Adrenal gland (tissue), 9 donors: ENCODE measurements at regions not wholly inside any gene's neighbourhood (a gene's known extent, or its start where the extent isn't known, plus 50 kb on each side); places are given as distances from the start of the nearest gene placed in this dataset.

Experiments used
- DNase-seq, 7 donors: peaks; one replicate each; pipeline ENCODE4 v3.0.0-alpha.2; 2019 to 2020
- H3K27ac ChIP-seq, 5 donors: fragments of 200-600 bp; sonication (generic) in 4 of 5; 1 replicate in 3 of 5; 2 replicates in 2 of 5; pipeline versions ENCODE4 v1.5.1 to v1.8.0; 2016 to 2020; ENCODE audit warnings: mild to moderate bottlenecking in 1 of 5
- H3K27me3 ChIP-seq: fragments of 200-600 bp; 2 replicates; pipeline ENCODE4 v1.8.0; 2021
- H3K36me3 ChIP-seq, 2 donors: fragments of 200-600 bp; replicated peaks in 1 of 2; 1 replicate in 1 of 2; 2 replicates in 1 of 2; pipeline versions ENCODE4 v1.5.1 to v1.8.0; 2018 to 2022
- H3K4me1 ChIP-seq, 2 donors: fragments of 200-600 bp; replicated peaks in 1 of 2; 1 replicate in 1 of 2; 2 replicates in 1 of 2; pipeline versions ENCODE4 v1.5.1 to v1.8.0; 2018 to 2021
- H3K4me3 ChIP-seq, 4 donors: fragments of 200-600 bp; sonication (generic) in 3 of 4; one replicate each; pipeline ENCODE4 v1.5.1; 2016 to 2018
- H3K9me3 ChIP-seq, 3 donors: fragments of 200-600 bp; sonication (generic) in 1 of 3; replicated peaks in 1 of 3; 1 replicate in 2 of 3; 2 replicates in 1 of 3; pipeline versions ENCODE4 v1.5.1 to v1.8.0; 2016 to 2021
- POLR2A ChIP-seq, 2 donors: fragments of 450-650 bp; IDR thresholded peaks; one replicate each; pipeline ENCODE4 v1.6.1; 2017; ENCODE audit warnings: antibody characterized with exemption in 2 of 2, mild to moderate bottlenecking in 2 of 2, moderate library complexity in 1 of 2
- WGBS, 4 donors: extraction: QIAGEN DNeasy Blood & Tissue Kit in 2 of 4; methylation state at CpG; one replicate each; pipeline versions ENCODE4 v1.1.5 to v1.1.7; 2013 to 2017; 5-methylcytosine and 5-hydroxymethylcytosine counted together
- intact Hi-C, 2 donors: fragments of 100-400 bp; cut with DNase I; formaldehyde crosslinking; loops; one replicate each; pipeline versions ENCODE4 v1.14.1 to v1.15.0; 2022 to 2023
- TF ChIP-seq, protein P1 (sequence below), 6 experiments: fragments of 450-650 bp in 4 of 6; fragments of 200-600 bp in 2 of 6; sonication (generic) in 1 of 6; IDR thresholded peaks; 1 replicate in 5 of 6; 2 replicates in 1 of 6; pipeline versions ENCODE4 v1.5.1 to v1.8.0; 2016 to 2021; ENCODE audit warnings: antibody characterized with exemption in 6 of 6, mild to moderate bottlenecking in 2 of 6, moderate library complexity in 1 of 6
- donor health status: healthy with polysubstance abuse.
- donor health status: Bipolar disorder and iron deficiency.
- donor health status: DM: yes; HTN: yes; CAD: no.
- donor health status: DM: no; HTN: no; CAD: no.
- donor health status: DM: no; HTN: no; CAD: no.

DNA sequence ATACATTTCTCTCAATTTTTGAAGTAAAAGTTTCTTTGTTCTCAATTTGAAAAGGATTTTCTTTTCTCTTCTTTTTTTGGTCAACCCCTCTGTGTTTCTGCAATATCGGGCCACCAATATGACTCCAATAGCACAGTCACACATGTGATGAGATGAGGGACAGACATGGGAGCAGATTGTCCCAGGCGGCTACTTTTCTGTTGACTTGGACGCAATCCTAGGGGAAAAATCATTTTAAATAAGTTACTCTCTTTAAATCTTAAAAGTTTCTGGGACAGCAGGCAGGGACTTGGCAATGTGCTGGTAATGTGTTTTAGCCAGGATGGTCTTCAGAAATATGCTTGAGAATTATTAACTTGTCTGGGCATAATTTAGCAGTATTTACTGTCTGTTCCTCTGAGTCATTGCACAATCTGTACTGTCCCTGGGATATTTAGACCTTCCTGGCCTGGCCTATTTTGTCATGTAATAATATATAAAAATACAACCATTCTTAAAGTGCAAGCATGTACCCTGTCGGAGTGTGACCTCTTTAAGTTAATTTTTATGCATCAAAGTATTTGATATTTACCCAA, 388.5 kb upstream of the FANCL start:
- no peaks in the 10 kb centered on the region for H3K4me1 ChIP-seq
- no peak for TF ChIP-seq POLR2A (IDR thresholded peaks at IDR 0.05)
- TF ChIP-seq, protein P1, sequence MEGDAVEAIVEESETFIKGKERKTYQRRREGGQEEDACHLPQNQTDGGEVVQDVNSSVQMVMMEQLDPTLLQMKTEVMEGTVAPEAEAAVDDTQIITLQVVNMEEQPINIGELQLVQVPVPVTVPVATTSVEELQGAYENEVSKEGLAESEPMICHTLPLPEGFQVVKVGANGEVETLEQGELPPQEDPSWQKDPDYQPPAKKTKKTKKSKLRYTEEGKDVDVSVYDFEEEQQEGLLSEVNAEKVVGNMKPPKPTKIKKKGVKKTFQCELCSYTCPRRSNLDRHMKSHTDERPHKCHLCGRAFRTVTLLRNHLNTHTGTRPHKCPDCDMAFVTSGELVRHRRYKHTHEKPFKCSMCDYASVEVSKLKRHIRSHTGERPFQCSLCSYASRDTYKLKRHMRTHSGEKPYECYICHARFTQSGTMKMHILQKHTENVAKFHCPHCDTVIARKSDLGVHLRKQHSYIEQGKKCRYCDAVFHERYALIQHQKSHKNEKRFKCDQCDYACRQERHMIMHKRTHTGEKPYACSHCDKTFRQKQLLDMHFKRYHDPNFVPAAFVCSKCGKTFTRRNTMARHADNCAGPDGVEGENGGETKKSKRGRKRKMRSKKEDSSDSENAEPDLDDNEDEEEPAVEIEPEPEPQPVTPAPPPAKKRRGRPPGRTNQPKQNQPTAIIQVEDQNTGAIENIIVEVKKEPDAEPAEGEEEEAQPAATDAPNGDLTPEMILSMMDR (IDR thresholded peaks at IDR 0.05): no peak
- DNase-seq: no peak
- no peaks in the 10 kb centered on the region for H3K27me3 ChIP-seq
- 71 to 89% (median 80%) methylated on average over 4 of the region's 4 CpGs for WGBS, 4 donors
- intact Hi-C loops: no loop called here
- no peak overlapping the region for H3K27ac ChIP-seq
- H3K36me3 ChIP-seq: no peaks in the 10 kb centered on the region
- no peak overlapping the region for H3K4me3 ChIP-seq
- H3K9me3 ChIP-seq: no peaks in the 10 kb centered on the region

DNA sequence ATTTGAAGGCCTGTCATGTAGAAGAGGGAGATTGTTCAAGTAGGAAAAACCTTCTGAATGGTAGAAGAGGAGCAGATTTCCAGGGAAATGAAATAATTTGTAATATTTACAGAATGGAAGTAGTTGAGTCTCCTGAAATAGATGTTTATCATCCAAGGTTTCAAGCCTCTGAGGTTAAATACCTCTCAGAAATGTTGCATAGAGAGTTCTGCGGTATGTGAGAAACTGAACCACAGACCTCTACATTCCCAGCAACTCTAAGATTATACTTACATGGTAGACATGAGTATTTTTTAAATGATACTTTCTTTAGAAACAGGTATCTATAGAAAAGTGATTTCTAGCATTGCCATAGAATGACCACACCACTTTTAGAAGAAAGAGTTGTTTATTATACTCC, 379.8 kb upstream of the FANCL start:
- 91 to 100% (median 94%) methylated on average over 1 of the region's 1 CpG for WGBS, 4 donors
- TF ChIP-seq, protein P1 (IDR thresholded peaks at IDR 0.05): no peak
- intact Hi-C loops: no loop called here
- Histone ChIP-seq H3K9me3 (peaks cover 0 to 4% (median 0%) of the 10 kb centered on the region in 3 donors), H3K4me1 (no peaks in the 10 kb centered on the region), H3K27ac (no peak overlapping the region), H3K27me3 (no peaks in the 10 kb centered on the region), H3K36me3 (no peaks in the 10 kb centered on the region), H3K4me3 (no peak overlapping the region)
- no peak for DNase-seq

DNA sequence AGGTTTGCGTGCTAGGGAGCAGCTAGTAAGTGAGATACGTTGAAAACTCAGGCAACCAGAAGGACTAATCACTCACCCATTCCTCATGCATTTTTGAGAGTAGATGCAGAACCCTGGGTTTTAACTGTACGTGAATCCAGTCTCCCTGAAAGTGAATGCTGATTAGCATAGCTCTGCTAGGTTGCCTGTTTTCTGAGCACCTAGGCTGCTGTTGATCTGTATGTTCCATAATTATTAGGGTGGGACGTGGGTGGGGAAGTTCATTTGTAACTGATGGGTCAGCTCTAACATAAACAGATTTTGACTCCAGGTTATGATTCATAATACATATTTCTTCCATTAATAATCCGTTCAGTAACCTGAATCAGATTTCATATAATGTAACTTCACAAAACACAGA, 379.0 kb upstream of the FANCL start:
- DNase-seq: no peak
- Histone ChIP-seq H3K27ac (no peak overlapping the region), H3K4me3 (no peak overlapping the region), H3K9me3 (peaks cover 0 to 4% (median 0%) of the 10 kb centered on the region in 3 donors), H3K36me3 (no peaks in the 10 kb centered on the region), H3K4me1 (no peaks in the 10 kb centered on the region), H3K27me3 (no peaks in the 10 kb centered on the region)
- intact Hi-C loops: no loop called here
- WGBS, 4 donors: 58 to 72% (median 70%) methylated on average over 5 of the region's 5 CpGs
- TF ChIP-seq POLR2A (IDR thresholded peaks at IDR 0.05): no peak
- TF ChIP-seq, protein P1 (IDR thresholded peaks at IDR 0.05): no peak

DNA sequence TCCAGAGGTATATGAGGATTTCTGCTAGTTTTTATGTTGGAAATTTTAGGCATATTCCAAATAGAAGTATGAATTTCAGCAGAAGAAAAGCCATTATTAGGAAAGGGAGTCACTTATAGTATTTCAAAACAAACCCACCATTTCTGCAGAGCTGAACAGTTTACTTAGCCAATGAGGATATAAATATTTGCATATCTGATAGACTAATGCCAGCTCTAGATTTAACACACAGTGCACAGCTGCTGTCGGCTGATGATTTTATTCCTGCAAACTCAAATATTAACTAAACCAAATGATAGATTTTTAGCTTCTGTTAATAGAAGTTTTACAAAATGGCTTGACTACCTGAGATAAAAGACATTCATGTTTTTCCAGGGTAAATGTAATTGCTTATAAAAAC, 375.8 kb upstream of the FANCL start:
- H3K9me3 ChIP-seq: peaks cover 0 to 4% (median 0%) of the 10 kb centered on the region in 3 donors
- H3K36me3 ChIP-seq: no peaks in the 10 kb centered on the region

DNA sequence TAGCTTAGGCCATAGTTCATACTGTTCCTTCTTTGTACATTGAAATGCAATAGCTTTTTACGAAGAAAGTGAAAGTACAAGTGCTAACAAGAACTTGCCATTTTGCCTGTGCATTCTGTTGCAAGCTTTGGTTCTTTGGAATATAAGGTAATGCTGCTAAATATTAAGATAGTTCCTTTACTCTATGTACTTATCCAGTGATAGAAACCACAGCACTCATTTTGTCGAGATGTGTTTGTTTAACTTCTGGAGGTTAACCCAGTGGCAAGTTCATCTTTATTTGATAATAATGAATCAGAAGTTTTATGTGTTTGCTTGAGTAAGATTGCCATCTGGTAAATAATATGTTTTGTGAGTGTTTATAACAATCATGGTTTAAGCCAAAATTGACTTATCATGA, 373.1 kb upstream of the FANCL start:
- Histone ChIP-seq H3K4me1 (no peaks in the 10 kb centered on the region), H3K4me3 (no peak overlapping the region), H3K9me3 (peaks cover 0 to 2% (median 0%) of the 10 kb centered on the region in 3 donors), H3K36me3 (no peaks in the 10 kb centered on the region), H3K27me3 (no peaks in the 10 kb centered on the region), H3K27ac (no peak overlapping the region)
- no peak for DNase-seq
- TF ChIP-seq POLR2A (IDR thresholded peaks at IDR 0.05): no peak
- TF ChIP-seq, protein P1 (IDR thresholded peaks at IDR 0.05): no peak
- WGBS, 4 donors: 42 to 58% (median 53%) methylated on average over 2 of the region's 2 CpGs
- intact Hi-C loops: no loop called here

More for the DNA sequence above, 375.8 kb upstream of the FANCL start:
- H3K4me1 ChIP-seq: no peaks in the 10 kb centered on the region
- intact Hi-C loops: no loop called here
- 62 to 73% (median 69%) methylated on average over 1 of the region's 1 CpG for WGBS, 4 donors
- H3K27ac ChIP-seq: no peak overlapping the region
- TF ChIP-seq POLR2A (IDR thresholded peaks at IDR 0.05): no peak
- DNase-seq: no peak
- no peaks in the 10 kb centered on the region for H3K27me3 ChIP-seq
- no peak overlapping the region for H3K4me3 ChIP-seq
